NCI-H2171 treated with DMSO at 0.1 percent for 48 hours (cell line): ENCODE measurements at regions not wholly inside any gene's neighbourhood (a gene's known extent, or its start where the extent isn't known, plus 50 kb on each side); places are given as distances from the start of the nearest gene placed in this dataset.
"Not testable (repeated sequence)": the region's sequence is repeated elsewhere in the genome, so short reads cannot be mapped to it uniquely, and the experiment has no call there.

ENCODE experiments used
- DNase-seq: peaks from one replicate; lab custom pipeline; 2025; lab: John Stamatoyannopoulos, UW

GRCh38 chr13:21913010-21913409 is 242.1 kb downstream of the FGF9 start:
- no peak for DNase-seq

GRCh38 chr13:21917086-21918015 is 246.5 kb downstream of the FGF9 start:
- no peak for DNase-seq

DNA sequence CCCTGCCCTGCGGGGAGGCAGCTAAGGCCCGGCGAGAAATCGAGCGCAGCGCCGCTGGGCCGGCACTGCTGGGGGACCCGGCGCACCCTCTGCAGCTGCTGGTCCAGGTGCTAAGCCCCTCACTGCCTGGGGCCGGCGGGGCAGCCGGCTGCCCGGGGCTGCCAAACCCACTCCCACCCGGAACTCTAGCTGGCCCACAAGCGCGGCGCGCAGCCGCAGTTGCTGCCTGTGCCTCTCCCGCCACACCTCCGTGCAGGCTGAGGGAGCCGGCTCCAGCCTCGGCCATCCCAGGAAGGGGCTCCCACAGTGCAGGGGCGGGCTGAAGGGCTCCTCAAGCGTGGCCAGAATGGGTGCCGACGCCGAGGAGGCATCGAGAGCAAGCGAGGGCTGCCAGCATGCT is 249.9 kb downstream of the FGF9 start:
- DNase-seq, result not testable (repeated sequence)

- no peak for DNase-seq
Measured at GRCh38 chr13:21924958-21925357, 254.1 kb downstream of the FGF9 start.

- DNase-seq, result no peak
Measured at GRCh38 chr13:21925720-21926119, 254.8 kb downstream of the FGF9 start.

GRCh38 chr13:21929400-21929799 is 258.5 kb downstream of the FGF9 start:
- DNase-seq, result no peak

- no peak for DNase-seq
Measured at GRCh38 chr13:21930536-21930935, 259.7 kb downstream of the FGF9 start.

DNA sequence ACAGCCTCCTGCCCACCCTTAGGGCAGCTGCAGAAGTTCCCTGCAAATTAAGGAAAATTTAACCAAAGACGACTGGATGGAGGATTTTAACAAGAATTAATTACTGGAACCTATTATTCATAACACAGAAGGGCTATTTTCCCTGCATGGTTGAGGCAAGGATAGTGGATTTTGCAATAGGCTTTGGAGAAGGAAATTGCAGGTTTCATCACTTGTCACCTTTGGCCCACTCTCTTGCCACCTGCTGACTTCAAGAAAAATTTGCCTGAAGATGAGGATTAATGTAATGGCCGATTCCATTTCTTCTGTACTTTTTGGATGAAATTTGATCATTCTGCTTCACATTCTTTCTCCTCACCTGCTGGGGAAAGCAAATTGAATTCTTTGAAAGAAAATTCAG is 261.7 kb downstream of the FGF9 start:
- no peak for DNase-seq

DNA sequence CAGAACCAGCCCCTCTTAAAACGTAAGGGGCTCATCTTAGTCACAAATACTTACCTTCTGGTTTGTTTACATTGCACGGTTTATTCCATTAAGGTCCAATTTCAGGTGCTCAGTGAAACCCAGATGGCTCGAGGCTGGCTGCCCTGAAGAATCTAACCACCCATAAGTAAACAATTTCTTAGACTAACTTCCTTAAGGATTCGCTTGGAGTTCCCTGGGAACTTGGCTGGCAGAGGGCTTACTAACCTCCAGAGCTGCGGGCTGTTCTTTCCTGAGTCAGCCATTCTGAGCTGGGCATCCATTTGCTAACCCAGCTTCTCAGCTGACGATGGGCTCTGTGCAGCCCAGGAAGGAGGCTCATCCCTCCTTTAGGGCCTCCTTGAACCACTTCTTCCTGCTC is 262.1 kb downstream of the FGF9 start:
- DNase-seq, result no peak

DNA sequence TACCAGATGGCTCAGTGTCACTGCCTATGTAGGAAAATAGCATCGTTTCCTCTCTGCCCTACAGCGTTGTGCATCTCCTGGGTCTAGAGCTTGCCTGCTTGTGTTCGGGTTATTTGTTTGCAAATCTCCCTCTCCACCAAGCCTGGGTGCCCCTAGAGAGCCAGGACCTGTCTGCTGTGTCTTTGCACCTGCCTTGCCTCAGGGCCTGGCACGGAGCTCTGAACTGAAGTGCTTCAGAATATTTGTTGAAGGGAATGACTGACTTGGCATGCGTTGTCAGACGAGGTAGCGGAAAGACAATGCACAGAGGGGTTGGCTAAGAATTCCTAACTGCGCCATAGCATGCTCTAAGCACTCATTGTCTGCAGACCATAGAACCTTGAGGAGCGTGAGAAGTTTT is 263.4 kb downstream of the FGF9 start:
- DNase-seq, result no peak

DNA sequence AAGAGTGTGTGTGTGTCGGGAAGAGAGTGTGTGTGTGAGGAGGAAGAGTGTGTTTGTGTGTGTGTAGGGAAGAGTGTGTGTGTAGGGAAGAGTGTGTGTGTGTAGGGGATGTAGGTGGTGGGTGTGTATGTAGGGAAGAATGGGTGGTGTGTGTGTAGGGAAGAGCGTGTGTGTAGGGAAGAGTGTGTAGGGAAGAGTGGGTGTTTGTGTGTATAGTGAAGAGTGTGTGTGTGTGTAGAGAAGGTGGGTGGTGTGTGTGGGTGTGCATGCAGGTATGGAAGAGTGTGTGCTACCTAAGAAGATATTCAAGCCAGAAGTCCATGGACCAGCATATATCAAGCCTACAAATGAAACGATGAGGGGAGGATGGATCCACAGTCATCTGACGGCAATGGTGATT is 265.8 kb downstream of the FGF9 start:
- no peak for DNase-seq

GRCh38 chr13:21938168-21938567 is 267.3 kb downstream of the FGF9 start:
- DNase-seq, result no peak

GRCh38 chr13:21938636-21939035 is 267.8 kb downstream of the FGF9 start:
- DNase-seq, result no peak

DNA sequence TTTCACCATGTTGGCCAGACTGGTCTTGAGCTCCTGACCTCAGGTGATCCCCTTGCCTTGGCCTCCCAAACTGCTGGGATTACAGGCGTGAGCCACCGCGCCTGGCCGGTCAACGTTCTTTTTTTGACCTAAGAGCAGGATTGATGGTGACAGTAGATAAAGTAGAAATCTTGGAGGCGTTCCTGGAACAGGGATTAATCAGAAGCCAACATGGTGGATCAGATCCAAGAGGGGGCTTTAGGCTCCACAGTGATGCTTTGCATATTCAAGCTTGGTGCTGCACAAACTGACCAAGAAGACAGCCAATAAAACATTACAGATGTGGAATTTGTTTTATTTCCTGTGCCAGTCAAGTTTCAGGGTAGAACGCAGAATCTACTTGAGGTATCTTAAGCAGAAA is 271.2 kb downstream of the FGF9 start:
- DNase-seq, result no peak

GRCh38 chr13:21944610-21945009 is 273.7 kb downstream of the FGF9 start:
- no peak for DNase-seq

GRCh38 chr13:21945195-21945594 is 274.3 kb downstream of the FGF9 start:
- DNase-seq, result no peak

- no peak for DNase-seq
Measured at GRCh38 chr13:21946964-21947363, 276.1 kb downstream of the FGF9 start.

DNA sequence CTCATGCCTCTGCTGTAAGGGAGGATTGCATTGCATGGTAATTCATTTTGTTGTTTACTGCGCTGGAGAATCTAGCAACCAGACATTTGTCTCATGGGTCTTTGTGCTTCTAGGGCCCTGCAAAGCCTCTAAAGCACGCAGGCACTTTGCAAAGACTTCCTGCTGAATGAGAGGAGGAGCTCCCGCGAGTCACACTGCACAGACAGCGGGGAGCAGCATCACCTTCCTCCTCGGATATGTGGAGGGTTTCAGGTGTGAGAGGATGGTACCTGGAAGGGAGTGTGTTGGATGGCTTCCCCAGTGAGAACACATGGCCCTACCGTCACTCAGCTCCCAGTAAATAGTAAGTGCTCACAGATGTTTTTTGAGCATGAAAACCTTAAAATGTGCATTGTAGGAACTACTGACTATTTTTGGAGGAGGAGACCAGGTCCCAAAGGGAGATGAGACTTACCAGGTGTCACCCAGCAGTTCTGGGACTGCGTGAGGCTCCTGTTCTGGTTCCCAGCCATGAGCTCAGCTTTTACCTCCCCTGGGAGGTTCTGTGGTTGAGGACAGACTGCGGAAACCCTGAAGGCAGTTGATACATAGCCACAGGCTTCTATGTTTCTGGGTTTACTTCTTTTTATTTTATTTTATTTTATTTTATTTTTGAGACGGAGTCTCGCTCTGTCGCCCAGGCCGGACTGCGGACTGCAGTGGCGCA is 278.0 kb downstream of the FGF9 start:
- no peak for DNase-seq

GRCh38 chr13:21949818-21950429 is 279.1 kb downstream of the FGF9 start:
- no peak for DNase-seq

GRCh38 chr13:21956666-21957065 is 285.8 kb downstream of the FGF9 start:
- DNase-seq, result no peak

- no peak for DNase-seq
Measured at GRCh38 chr13:21957833-21958232, 287.0 kb downstream of the FGF9 start.

GRCh38 chr13:21960108-21960507 is 289.2 kb downstream of the FGF9 start:
- no peak for DNase-seq

DNA sequence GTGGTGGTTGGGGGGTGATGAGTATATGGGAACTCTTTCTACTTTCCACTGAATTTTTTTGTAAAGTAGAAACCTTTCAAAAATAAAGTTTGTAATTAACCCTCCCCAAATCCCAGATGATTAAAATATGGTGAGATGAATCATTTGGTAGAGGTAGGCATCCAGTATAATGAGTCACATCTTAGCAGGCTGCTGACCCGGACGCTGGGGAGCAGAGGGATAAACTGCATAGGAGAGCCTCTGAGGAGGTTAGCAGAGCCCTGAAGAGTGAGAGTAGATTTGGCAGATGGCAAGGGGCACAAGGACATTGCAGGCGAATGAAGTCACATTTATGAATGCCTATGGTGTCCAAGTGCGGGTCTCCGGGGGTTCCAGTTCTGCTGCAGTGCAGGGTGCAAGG is 293.8 kb downstream of the FGF9 start:
- no peak for DNase-seq
